HCT116 (cell line): ENCODE measurements at regions not wholly inside any gene's neighbourhood (a gene's known extent, or its start where the extent isn't known, plus 50 kb on each side); places are given as distances from the start of the nearest gene placed in this dataset.

ENCODE experiments used
- ATAC-seq: fragments of 200-7000 bp; cut with Tn5 transposase; 2 replicates; pipeline ENCODE4 v1.9.1; 2020; ENCODE audit warnings: mild to moderate bottlenecking, moderate library complexity
- BruUV-seq: library from RNA; stranded (reverse); fragments of 400-500 nt; replicated peaks from 2 replicates; lab custom pipeline; 2021; lab: Mats Ljungman, UMichigan
- CTCF ChIA-PET: fragments of 300-600 bp; sonication (Branson Sonifier 250); formaldehyde crosslinking; loops from one replicate; lab custom pipeline; 2021; ENCODE audit warnings: antibody characterized with exemption; lab: Charles Lee
- POLR2A ChIA-PET: fragments of 300-600, 350-600 bp; sonication (Branson Sonifier 250); formaldehyde crosslinking; loops from one replicate; lab custom pipeline; 2021; ENCODE audit warnings: antibody characterized with exemption; lab: Charles Lee
- RAD21 ChIA-PET, 2 experiments: fragments of 300-600 bp; sonication (Branson Sonifier 250); formaldehyde crosslinking; loops; one replicate each; lab custom pipeline; 2023; ENCODE audit warnings: low total read pairs in 2 of 2; ENCODE audit not compliant: uncharacterized antibody in 2 of 2, unreplicated experiment in 2 of 2, low non-redundant PET in 1 of 2; lab: Charles Lee
- DNase-seq: peaks from one replicate; pipeline ENCODE4 v3.0.0-alpha.2; 2010; ENCODE audit warnings: low read depth, low spot score
- H2AFZ ChIP-seq: fragments of 200-600 bp; shearing (Covaris generic), sonication (generic); 2 replicates; pipeline ENCODE4 v1.6.1; 2017; ENCODE audit warnings: low read depth, mixed run types, mixed read lengths, antibody characterized with exemption, low read length; ENCODE audit not compliant: poor library complexity, severe bottlenecking
- H3K27ac ChIP-seq: 2 replicates; pipeline ENCODE4 v1.5.1; 2012; ENCODE audit warnings: low read depth, low read length
- H3K27me3 ChIP-seq: fragments of 200-600 bp; sonication (generic); 2 replicates; pipeline ENCODE4 v1.6.1; 2016; ENCODE audit warnings: mixed run types, low read length, mixed read lengths; ENCODE audit not compliant: insufficient read depth
- H3K36me3 ChIP-seq, 2 experiments: fragments of 200-500 bp in 1 of 2; fragments of 200-600 bp in 1 of 2; sonication (Bioruptor generic) in 1 of 2; sonication (generic) in 1 of 2; 2 replicates each; pipeline versions ENCODE4 v1.5.1 to v1.6.1; 2014 to 2016; ENCODE audit warnings: low read length in 2 of 2, inconsistent platforms in 1 of 2, mixed read lengths in 1 of 2, mixed run types in 1 of 2; ENCODE audit not compliant: insufficient read depth in 2 of 2, control insufficient read depth in 1 of 2
- H3K4me1 ChIP-seq, 2 experiments: fragments of 200-600 bp in 1 of 2; sonication (generic) in 1 of 2; 2 replicates each; pipeline versions ENCODE4 v1.5.1 to v1.6.1; 2012 to 2017; ENCODE audit warnings: low read length in 2 of 2, inconsistent platforms in 1 of 2, mild to moderate bottlenecking in 1 of 2, mixed read lengths in 1 of 2, mixed run types in 1 of 2, moderate library complexity in 1 of 2; ENCODE audit not compliant: insufficient read depth in 2 of 2, control insufficient read depth in 1 of 2
- H3K4me2 ChIP-seq: fragments of 200-600 bp; sonication (generic); 2 replicates; pipeline ENCODE4 v1.6.1; 2017; ENCODE audit warnings: mixed run types, low read length, mixed read lengths
- H3K4me3 ChIP-seq, 2 experiments: fragments of 200-600 bp in 1 of 2; sonication (generic) in 1 of 2; replicated peaks in 1 of 2; 2 replicates each; pipeline ENCODE4 v1.5.1; 2011 to 2016; ENCODE audit warnings: low read length in 2 of 2, control low read depth in 1 of 2, low read depth in 1 of 2, mild to moderate bottlenecking in 1 of 2, mixed read lengths in 1 of 2, mixed run types in 1 of 2
- H3K79me2 ChIP-seq: fragments of 200-600 bp; sonication (generic); 2 replicates; pipeline ENCODE4 v1.6.1; 2017; ENCODE audit warnings: mild to moderate bottlenecking, mixed run types, low read length, moderate library complexity, mixed read lengths; ENCODE audit not compliant: insufficient read depth
- H3K9ac ChIP-seq: fragments of 200-600 bp; sonication (generic); 2 replicates; pipeline ENCODE4 v1.6.1; 2016; ENCODE audit warnings: low read length, mixed read lengths
- H3K9me2 ChIP-seq: fragments of 200-600 bp; sonication (generic), shearing (Covaris generic); 2 replicates; pipeline ENCODE4 v1.6.1; 2017; ENCODE audit warnings: mixed run types, mild to moderate bottlenecking, moderate library complexity; ENCODE audit not compliant: insufficient read depth
- H3K9me3 ChIP-seq, 2 experiments: fragments of 200-500 bp in 1 of 2; fragments of 200-600 bp in 1 of 2; sonication (Bioruptor generic) in 1 of 2; sonication (generic) in 1 of 2; 2 replicates each; pipeline ENCODE4 v1.6.1; 2014 to 2017; ENCODE audit warnings: low read length in 2 of 2, mixed read lengths in 2 of 2, inconsistent platforms in 1 of 2, low read depth in 1 of 2, mild to moderate bottlenecking in 1 of 2, mixed run types in 1 of 2, moderate library complexity in 1 of 2; ENCODE audit not compliant: control insufficient read depth in 1 of 2, insufficient read depth in 1 of 2
- H4K20me1 ChIP-seq: fragments of 200-600 bp; sonication (generic), shearing (Covaris generic); 2 replicates; pipeline ENCODE4 v1.6.1; 2017; ENCODE audit warnings: mixed run types, mild to moderate bottlenecking, moderate library complexity; ENCODE audit not compliant: insufficient read depth
- EGR1 ChIP-seq: IDR thresholded peaks from 2 replicates; pipeline ENCODE4 v1.6.1; 2012; ENCODE audit warnings: low read depth
- ELF1 ChIP-seq: IDR thresholded peaks from 2 replicates; pipeline ENCODE4 v1.6.1; 2012; ENCODE audit warnings: low read depth, borderline replicate concordance
- YY1 ChIP-seq: IDR thresholded peaks from 2 replicates; pipeline ENCODE4 v1.6.1; 2011; ENCODE audit warnings: low read length, low read depth, moderate library complexity, mild to moderate bottlenecking; ENCODE audit not compliant: insufficient replicate concordance; ENCODE audit errors: extremely low read depth
- intact Hi-C: fragments of 100-400 bp; cut with micrococcal nuclease; formaldehyde crosslinking; loops from 2 replicates; pipeline ENCODE4 v1.10.0; 2022

GRCh38 chr18:34357944-34358580 is 133.3 kb upstream of the NOL4 start:
- intact Hi-C loops = no loop called here
- no peak for DNase-seq
- ChIA-PET POLR2A (no interaction called here), RAD21 (no interaction called here), CTCF (no interaction called here)
- no peaks in the 10 kb centered on the region for H3K4me1 ChIP-seq
- H3K27ac ChIP-seq = no peak overlapping the region
- no peaks in the 10 kb centered on the region for H3K27me3 ChIP-seq
- no peaks in the 10 kb centered on the region for H3K9me2 ChIP-seq
- no TSS peak for BruUV-seq
- no peaks in the 10 kb centered on the region; a peak in 2 of 4 replicates for H3K9me3 ChIP-seq
- H3K4me2 ChIP-seq = no peak overlapping the region
- ATAC-seq = no peak
- H3K79me2 ChIP-seq = no peaks in the 10 kb centered on the region
- no peak overlapping the region for H3K4me3 ChIP-seq
- H3K9ac ChIP-seq = no peak overlapping the region
- H2AFZ ChIP-seq = no peak overlapping the region
- H4K20me1 ChIP-seq = no peaks in the 10 kb centered on the region
- no peak for TF ChIP-seq ELF1
- H3K36me3 ChIP-seq = no peaks in the 10 kb centered on the region

- RAD21 ChIA-PET = no interaction called here
- DNase-seq = no peak
Measured at GRCh38 chr18:34358923-34359322, 134.2 kb upstream of the NOL4 start.

DNA sequence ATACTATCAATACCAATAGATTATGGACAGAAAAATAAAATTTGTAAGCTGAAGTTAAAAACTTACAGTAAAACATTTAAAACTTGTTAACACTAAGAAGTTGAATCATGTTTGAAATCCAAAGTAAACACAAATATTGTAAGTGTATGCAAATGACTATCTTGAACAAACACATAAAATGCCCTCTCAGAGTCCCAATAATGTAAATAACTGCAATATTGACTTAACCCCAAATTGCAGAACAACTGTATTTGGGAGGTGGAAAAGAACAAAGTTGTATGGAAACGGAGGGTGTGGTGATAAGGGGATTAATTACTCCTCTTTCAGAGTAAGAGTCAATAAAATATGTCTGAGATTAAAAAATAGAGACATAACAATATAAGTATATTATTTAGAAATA is 140.0 kb upstream of the NOL4 start:
- H3K79me2 ChIP-seq = no peaks in the 10 kb centered on the region
- CTCF ChIA-PET = no interaction called here
- H3K9ac ChIP-seq = no peak overlapping the region
- intact Hi-C loops = no loop called here
- no TSS peak for BruUV-seq
- no peak for ATAC-seq
- no peak for TF ChIP-seq EGR1
- no peaks in the 10 kb centered on the region for H3K36me3 ChIP-seq
- H3K4me3 ChIP-seq = no peak overlapping the region
- H3K27ac ChIP-seq = no peak overlapping the region
- H2AFZ ChIP-seq = no peak overlapping the region
- DNase-seq = no peak
- H3K9me3 ChIP-seq = no peaks in the 10 kb centered on the region
- no peaks in the 10 kb centered on the region for H3K9me2 ChIP-seq
- POLR2A ChIA-PET = no interaction called here
- H3K4me1 ChIP-seq = no peaks in the 10 kb centered on the region
- no peaks in the 10 kb centered on the region for H3K27me3 ChIP-seq
- no peaks in the 10 kb centered on the region for H4K20me1 ChIP-seq
- RAD21 ChIA-PET = no interaction called here
- H3K4me2 ChIP-seq = no peak overlapping the region

More at GRCh38 chr18:34358923-34359322, 134.2 kb upstream of the NOL4 start:
- POLR2A ChIA-PET = no interaction called here
- CTCF ChIA-PET = no interaction called here
- BruUV-seq = no TSS peak
- H3K79me2 ChIP-seq = no peaks in the 10 kb centered on the region
- H3K4me2 ChIP-seq = no peak overlapping the region
- no peak for ATAC-seq
- H3K4me3 ChIP-seq = no peak overlapping the region
- intact Hi-C loops = no loop called here
- no peak for TF ChIP-seq YY1
- TF ChIP-seq, all 23 proteins: peak for 0
- Histone ChIP-seq H3K9me3 (no peaks in the 10 kb centered on the region; a peak in 2 of 4 replicates), H4K20me1 (no peaks in the 10 kb centered on the region), H3K36me3 (no peaks in the 10 kb centered on the region), H3K9me2 (no peaks in the 10 kb centered on the region), H3K27me3 (no peaks in the 10 kb centered on the region), H2AFZ (no peak overlapping the region), H3K27ac (no peak overlapping the region), H3K4me1 (no peaks in the 10 kb centered on the region), H3K9ac (no peak overlapping the region)
